IgD-negative memory B cell (primary cell): ENCODE measurements at regions not wholly inside any gene's neighbourhood (a gene's known extent, or its start where the extent isn't known, plus 50 kb on each side); places are given as distances from the start of the nearest gene placed in this dataset.

ENCODE experiments used
- H3K27ac Mint-ChIP-seq, 3 donors: one replicate each; pipeline ENCODE4 v1.8.0; 2020 to 2022; ENCODE audit warnings: mild to moderate bottlenecking in 3 of 3, mixed read lengths in 3 of 3, moderate library complexity in 1 of 3
- H3K27me3 Mint-ChIP-seq: one replicate; pipeline ENCODE4 v1.8.0; 2021; ENCODE audit warnings: mixed read lengths
- H3K36me3 Mint-ChIP-seq: one replicate; pipeline ENCODE4 v1.8.0; 2020; ENCODE audit warnings: mild to moderate bottlenecking, mixed read lengths
- H3K4me1 Mint-ChIP-seq, 3 donors: one replicate each; pipeline ENCODE4 v1.8.0; 2020 to 2022; ENCODE audit warnings: mixed read lengths in 3 of 3, mild to moderate bottlenecking in 1 of 3
- H3K4me3 Mint-ChIP-seq, 4 donors: one replicate each; pipeline ENCODE4 v1.8.0; 2020 to 2022; ENCODE audit warnings: mild to moderate bottlenecking in 4 of 4, mixed read lengths in 4 of 4, moderate library complexity in 3 of 4
- H3K9me3 Mint-ChIP-seq, 3 donors: one replicate each; pipeline ENCODE4 v1.8.0; 2020 to 2021; ENCODE audit warnings: mixed read lengths in 3 of 3, mild to moderate bottlenecking in 1 of 3

DNA sequence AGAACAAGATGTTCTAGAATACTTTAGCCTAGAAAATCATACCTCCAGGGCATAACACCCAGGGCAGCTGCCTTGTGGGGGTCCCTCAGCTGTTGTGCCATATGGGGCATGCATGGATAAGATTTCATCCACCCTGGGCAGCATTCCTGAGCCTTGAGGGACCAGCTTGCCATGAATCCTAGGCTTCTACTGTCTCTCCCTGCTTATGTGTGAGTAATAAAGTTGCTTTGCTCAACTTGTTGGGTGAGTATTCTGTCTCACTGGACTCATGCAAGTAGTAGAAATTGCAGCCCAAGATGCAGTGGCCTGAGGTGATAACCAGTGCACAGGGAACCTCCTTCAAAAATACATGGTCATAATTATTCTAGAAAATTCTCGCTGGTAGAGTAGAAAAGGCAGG, 52.1 kb upstream of the EPHB1 start:
- Mint-ChIP-seq H3K36me3 (no peaks in the 10 kb centered on the region), H3K4me3 (no peak overlapping the region), H3K27ac (no peak overlapping the region), H3K27me3 (no peaks in the 10 kb centered on the region), H3K4me1 (no peaks in the 10 kb centered on the region), H3K9me3 (peaks cover 1 to 3% (median 2%) of the 10 kb centered on the region in 3 donors)
